ENCODE measurements at regions not wholly inside any gene's neighbourhood (a gene's known extent, or its start where the extent isn't known, plus 50 kb on each side); places are given as distances from the start of the nearest gene placed in this dataset.
A peak's percentile ranks its signal among the peaks of the same experiment; 100 is the strongest.

- Histone ChIP-seq H3K4ac (ENCODE audit: low read depth, low read length) (no peak overlapping the region), H2BK5ac (ENCODE audit: low read length) (no peak overlapping the region), H3K27me3 (ENCODE audit: insufficient read depth, low read length, poor library complexity) (no peaks in the 10 kb centered on the region), H3K23ac (ENCODE audit: low read length) (no peak overlapping the region), H4K5ac (ENCODE audit: low read length) (no peak overlapping the region), H3K79me2 (ENCODE audit: control insufficient read depth, insufficient read depth, low read length) (no peaks in the 10 kb centered on the region), H3K27ac (ENCODE audit: low read depth, low read length) (no peak overlapping the region), H3K79me1 (ENCODE audit: low read length) (no peaks in the 10 kb centered on the region), H2BK15ac (replicated peaks; ENCODE audit: low read depth) (peak overlapping the region; percentile 19), H3K9ac (ENCODE audit: low read length) (no peak overlapping the region), H3K4me1 (ENCODE audit: control insufficient read depth, low read depth, low read length) (no peaks in the 10 kb centered on the region), H2AK5ac (ENCODE audit: low read length) (no peak overlapping the region), H3K56ac (ENCODE audit: low read length) (no peak overlapping the region), H2BK120ac (ENCODE audit: low read depth, low read length) (no peak overlapping the region), H3K18ac (ENCODE audit: low read length) (no peak overlapping the region), H3K36me3 (ENCODE audit: control insufficient read depth, insufficient read depth, low read length) (no peaks in the 10 kb centered on the region), H3K4me2 (ENCODE audit: low read length) (no peak overlapping the region), H3K4me3 (ENCODE audit: low read length) (no peak overlapping the region), H4K8ac (ENCODE audit: low read depth, low read length) (no peak overlapping the region)
- DNase-seq = no peak
- no CpG with 5 or more reads among the region's 2 CpGs for WGBS (ENCODE audit: extremely low coverage, insufficient coverage, low lambda C conversion rate)
Observed at GRCh38 chr5:114006582-114006981, 355.3 kb upstream of the KCNN2 start.

DNA sequence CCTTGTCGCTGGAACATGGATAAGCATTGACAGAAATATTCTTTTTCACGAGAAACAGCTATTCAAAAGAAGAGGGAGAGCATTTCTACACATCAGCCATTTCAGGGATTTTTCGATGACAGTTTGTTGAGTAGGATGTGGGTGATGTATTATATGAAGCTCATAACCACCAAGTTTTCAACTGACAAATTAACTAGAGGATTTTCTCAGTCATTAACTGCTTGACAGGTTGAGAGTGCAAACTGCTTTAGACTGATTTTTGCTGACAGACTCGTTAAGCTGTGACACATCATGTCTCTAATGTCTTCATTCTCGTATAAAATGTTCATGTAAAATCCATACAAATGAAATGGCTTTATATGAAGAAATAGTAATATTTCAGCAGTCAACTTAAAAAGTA lies 354.2 kb upstream of the KCNN2 start:
- Histone ChIP-seq H2BK120ac (ENCODE audit: low read depth, low read length) (no peak overlapping the region), H3K79me2 (ENCODE audit: control insufficient read depth, insufficient read depth, low read length) (no peaks in the 10 kb centered on the region), H3K4me2 (ENCODE audit: low read length) (no peak overlapping the region), H2AK5ac (ENCODE audit: low read length) (no peak overlapping the region), H4K8ac (ENCODE audit: low read depth, low read length) (no peak overlapping the region), H3K18ac (ENCODE audit: low read length) (peak overlapping the region; percentile 39), H3K56ac (ENCODE audit: low read length) (peak overlapping the region; percentile 62), H3K23ac (ENCODE audit: low read length) (no peak overlapping the region), H3K27me3 (ENCODE audit: insufficient read depth, low read length, poor library complexity) (no peaks in the 10 kb centered on the region), H3K9ac (ENCODE audit: low read length) (no peak overlapping the region), H2BK5ac (ENCODE audit: low read length) (peak overlapping the region; percentile 23), H3K27ac (ENCODE audit: low read depth, low read length) (no peak overlapping the region), H3K4me1 (ENCODE audit: control insufficient read depth, low read depth, low read length) (no peaks in the 10 kb centered on the region), H3K4me3 (ENCODE audit: low read length) (no peak overlapping the region), H3K79me1 (ENCODE audit: low read length) (no peaks in the 10 kb centered on the region), H4K5ac (ENCODE audit: low read length) (no peak overlapping the region), H3K36me3 (ENCODE audit: control insufficient read depth, insufficient read depth, low read length) (no peaks in the 10 kb centered on the region), H2BK15ac (replicated peaks; ENCODE audit: low read depth) (no peak overlapping the region), H3K4ac (ENCODE audit: low read depth, low read length) (no peak overlapping the region)
- no CpG with 5 or more reads among the region's 5 CpGs for WGBS (ENCODE audit: extremely low coverage, insufficient coverage, low lambda C conversion rate)
- no peak for DNase-seq

DNA sequence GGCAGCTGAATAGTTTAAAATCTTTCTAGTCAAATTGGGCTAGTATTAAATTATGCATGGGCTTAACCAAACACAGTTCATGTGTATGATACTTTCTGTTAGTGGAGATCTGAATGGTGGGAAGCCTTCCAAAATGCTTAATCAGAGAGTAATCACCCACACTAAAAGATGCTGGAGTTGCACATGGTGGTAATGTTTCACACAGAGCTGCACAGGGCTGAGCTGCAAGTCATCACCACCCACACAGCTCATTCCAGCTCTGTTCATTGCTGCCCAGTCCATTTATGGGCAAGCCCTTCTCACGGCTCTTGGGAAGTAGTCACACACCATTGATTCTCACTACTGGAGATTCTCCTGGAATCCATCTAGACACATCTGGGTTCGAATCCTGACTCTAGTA lies 351.5 kb upstream of the KCNN2 start:
- Histone ChIP-seq H4K8ac (ENCODE audit: low read depth, low read length) (no peak overlapping the region), H3K4me3 (ENCODE audit: low read length) (no peak overlapping the region), H3K4me2 (ENCODE audit: low read length) (no peak overlapping the region), H3K36me3 (ENCODE audit: control insufficient read depth, insufficient read depth, low read length) (no peaks in the 10 kb centered on the region), H2BK120ac (ENCODE audit: low read depth, low read length) (no peak overlapping the region), H4K5ac (ENCODE audit: low read length) (no peak overlapping the region), H2BK5ac (ENCODE audit: low read length) (no peak overlapping the region), H3K23ac (ENCODE audit: low read length) (no peak overlapping the region), H3K27me3 (ENCODE audit: insufficient read depth, low read length, poor library complexity) (no peaks in the 10 kb centered on the region), H3K4me1 (ENCODE audit: control insufficient read depth, low read depth, low read length) (no peaks in the 10 kb centered on the region), H3K79me1 (ENCODE audit: low read length) (no peaks in the 10 kb centered on the region), H3K18ac (ENCODE audit: low read length) (no peak overlapping the region), H3K56ac (ENCODE audit: low read length) (no peak overlapping the region), H3K27ac (ENCODE audit: low read depth, low read length) (no peak overlapping the region), H3K79me2 (ENCODE audit: control insufficient read depth, insufficient read depth, low read length) (no peaks in the 10 kb centered on the region), H2AK5ac (ENCODE audit: low read length) (no peak overlapping the region), H2BK15ac (replicated peaks; ENCODE audit: low read depth) (no peak overlapping the region), H3K4ac (ENCODE audit: low read depth, low read length) (no peak overlapping the region), H3K9ac (ENCODE audit: low read length) (no peak overlapping the region)
- no CpG with 5 or more reads among the region's 2 CpGs for WGBS (ENCODE audit: extremely low coverage, insufficient coverage, low lambda C conversion rate)
- DNase-seq = no peak

DNA sequence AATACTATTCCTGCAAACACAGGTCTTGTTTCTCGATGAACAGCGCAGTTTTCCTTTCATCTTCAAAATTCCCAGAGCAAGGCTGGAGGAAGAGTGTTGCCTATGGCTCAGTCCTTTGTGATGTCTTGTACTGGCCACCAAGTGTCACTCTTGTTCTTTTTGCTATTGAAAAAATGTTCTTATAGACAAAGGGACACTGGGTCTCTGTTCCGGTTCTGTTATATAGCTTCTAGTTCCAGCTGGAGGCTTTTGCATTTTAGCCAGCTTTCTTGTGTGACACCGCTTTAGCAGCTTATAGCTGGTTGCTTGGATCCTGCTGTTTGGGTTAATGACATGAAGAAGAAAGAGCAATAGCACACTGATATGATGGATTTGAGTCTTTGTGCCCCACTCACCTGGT lies 343.7 kb upstream of the KCNN2 start:
- WGBS (ENCODE audit: extremely low coverage, insufficient coverage, low lambda C conversion rate) = no CpG with 5 or more reads among the region's 4 CpGs
- H2BK15ac ChIP-seq (replicated peaks; ENCODE audit: low read depth) = no peak overlapping the region
- no peaks in the 10 kb centered on the region for H3K4me1 ChIP-seq (ENCODE audit: control insufficient read depth, low read depth, low read length)
- no peak overlapping the region for H2AK5ac ChIP-seq (ENCODE audit: low read length)
- H3K9ac ChIP-seq (ENCODE audit: low read length) = no peak overlapping the region
- no peaks in the 10 kb centered on the region for H3K36me3 ChIP-seq (ENCODE audit: control insufficient read depth, insufficient read depth, low read length)
- H3K27ac ChIP-seq (ENCODE audit: low read depth, low read length) = no peak overlapping the region
- no peaks in the 10 kb centered on the region for H3K27me3 ChIP-seq (ENCODE audit: insufficient read depth, low read length, poor library complexity)
- H3K79me1 ChIP-seq (ENCODE audit: low read length) = no peaks in the 10 kb centered on the region
- H3K56ac ChIP-seq (ENCODE audit: low read length) = no peak overlapping the region
- H3K4ac ChIP-seq (ENCODE audit: low read depth, low read length) = no peak overlapping the region
- H2BK5ac ChIP-seq (ENCODE audit: low read length) = no peak overlapping the region
- H4K8ac ChIP-seq (ENCODE audit: low read depth, low read length) = no peak overlapping the region
- H3K79me2 ChIP-seq (ENCODE audit: control insufficient read depth, insufficient read depth, low read length) = no peaks in the 10 kb centered on the region
- H2BK120ac ChIP-seq (ENCODE audit: low read depth, low read length) = no peak overlapping the region
- no peak overlapping the region for H3K4me2 ChIP-seq (ENCODE audit: low read length)
- peak; percentile 39 for DNase-seq
- no peak overlapping the region for H3K18ac ChIP-seq (ENCODE audit: low read length)
- H3K23ac ChIP-seq (ENCODE audit: low read length) = no peak overlapping the region
- no peak overlapping the region for H4K5ac ChIP-seq (ENCODE audit: low read length)
- H3K4me3 ChIP-seq (ENCODE audit: low read length) = no peak overlapping the region

DNA sequence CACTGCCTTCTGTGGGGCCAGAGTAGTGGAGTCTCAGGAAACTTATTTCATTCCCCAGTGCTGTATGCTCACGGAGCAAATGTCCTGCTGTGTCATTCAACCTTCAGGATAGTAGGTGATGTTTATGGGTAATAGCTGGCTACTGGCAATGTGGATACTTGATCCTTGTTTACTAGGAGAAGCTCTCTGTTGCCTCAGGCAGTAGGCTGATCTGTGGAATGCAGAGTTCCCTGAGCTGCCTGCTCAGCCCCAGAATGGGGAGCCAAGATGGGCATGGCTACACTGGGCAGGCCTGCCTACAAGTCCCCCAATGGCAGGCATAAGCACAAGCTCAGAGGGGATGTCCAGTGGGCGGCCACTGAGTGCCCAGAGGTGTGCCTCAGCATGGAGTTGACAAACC lies 323.1 kb upstream of the KCNN2 start:
- Histone ChIP-seq H3K79me2 (ENCODE audit: control insufficient read depth, insufficient read depth, low read length) (no peaks in the 10 kb centered on the region), H3K4ac (ENCODE audit: low read depth, low read length) (no peak overlapping the region), H4K5ac (ENCODE audit: low read length) (no peak overlapping the region), H3K4me1 (ENCODE audit: control insufficient read depth, low read depth, low read length) (no peaks in the 10 kb centered on the region), H3K36me3 (ENCODE audit: control insufficient read depth, insufficient read depth, low read length) (no peaks in the 10 kb centered on the region), H3K56ac (ENCODE audit: low read length) (no peak overlapping the region), H3K27me3 (ENCODE audit: insufficient read depth, low read length, poor library complexity) (no peaks in the 10 kb centered on the region), H2BK5ac (ENCODE audit: low read length) (no peak overlapping the region), H3K4me2 (ENCODE audit: low read length) (no peak overlapping the region), H4K8ac (ENCODE audit: low read depth, low read length) (no peak overlapping the region), H3K23ac (ENCODE audit: low read length) (no peak overlapping the region), H2AK5ac (ENCODE audit: low read length) (no peak overlapping the region), H3K4me3 (ENCODE audit: low read length) (no peak overlapping the region), H2BK15ac (replicated peaks; ENCODE audit: low read depth) (no peak overlapping the region), H3K9ac (ENCODE audit: low read length) (no peak overlapping the region), H2BK120ac (ENCODE audit: low read depth, low read length) (no peak overlapping the region), H3K27ac (ENCODE audit: low read depth, low read length) (no peak overlapping the region), H3K79me1 (ENCODE audit: low read length) (no peaks in the 10 kb centered on the region), H3K18ac (ENCODE audit: low read length) (no peak overlapping the region)
- WGBS (ENCODE audit: extremely low coverage, insufficient coverage, low lambda C conversion rate) = no CpG with 5 or more reads among the region's 2 CpGs
- peak; percentile 52 for DNase-seq

GRCh38 chr5:114050087-114050486 lies 311.8 kb upstream of the KCNN2 start:
- no peak overlapping the region for H2BK5ac ChIP-seq (ENCODE audit: low read length)
- H3K9ac ChIP-seq (ENCODE audit: low read length) = no peak overlapping the region
- no peak for DNase-seq
- H3K18ac ChIP-seq (ENCODE audit: low read length) = no peak overlapping the region
- no peak overlapping the region for H2BK15ac ChIP-seq (replicated peaks; ENCODE audit: low read depth)
- no peak overlapping the region for H4K5ac ChIP-seq (ENCODE audit: low read length)
- peaks cover 5% of the 10 kb centered on the region for H3K4me1 ChIP-seq (ENCODE audit: control insufficient read depth, low read depth, low read length)
- no peak overlapping the region for H3K23ac ChIP-seq (ENCODE audit: low read length)
- H3K79me2 ChIP-seq (ENCODE audit: control insufficient read depth, insufficient read depth, low read length) = no peaks in the 10 kb centered on the region
- no peak overlapping the region for H3K4me2 ChIP-seq (ENCODE audit: low read length)
- H2AK5ac ChIP-seq (ENCODE audit: low read length) = no peak overlapping the region
- no CpG with 5 or more reads among the region's 2 CpGs for WGBS (ENCODE audit: extremely low coverage, insufficient coverage, low lambda C conversion rate)
- no peak overlapping the region for H4K8ac ChIP-seq (ENCODE audit: low read depth, low read length)
- no peaks in the 10 kb centered on the region for H3K36me3 ChIP-seq (ENCODE audit: control insufficient read depth, insufficient read depth, low read length)
- H3K79me1 ChIP-seq (ENCODE audit: low read length) = no peaks in the 10 kb centered on the region
- H3K27ac ChIP-seq (ENCODE audit: low read depth, low read length) = no peak overlapping the region
- H3K4ac ChIP-seq (ENCODE audit: low read depth, low read length) = no peak overlapping the region
- H3K27me3 ChIP-seq (ENCODE audit: insufficient read depth, low read length, poor library complexity) = no peaks in the 10 kb centered on the region
- H3K56ac ChIP-seq (ENCODE audit: low read length) = no peak overlapping the region
- H3K4me3 ChIP-seq (ENCODE audit: low read length) = no peak overlapping the region
- no peak overlapping the region for H2BK120ac ChIP-seq (ENCODE audit: low read depth, low read length)
